G401 (cell line): ENCODE measurements at regions not wholly inside any gene's neighbourhood (a gene's known extent, or its start where the extent isn't known, plus 50 kb on each side); places are given as distances from the start of the nearest gene placed in this dataset.

Experiments
- DNase-seq: peaks from one replicate; pipeline ENCODE4 v3.0.0-alpha.2; 2015; ENCODE audit warnings: low spot score
- in situ Hi-C: cut with HindIII; loops from 2 replicates; pipeline ENCODE4 v1.10.0; 2016; ENCODE audit warnings: low sequenced_read_pairs, mixed read lengths

- no peak for DNase-seq
- in situ Hi-C loops = no loop called here
These were observed 973.3 kb downstream of the BCL11B start for GRCh38 chr14:98298481-98299244.

GRCh38 chr14:98301681-98302080 is 970.3 kb downstream of the BCL11B start:
- in situ Hi-C loops = no loop called here
- DNase-seq = no peak

GRCh38 chr14:98304574-98304973 is 967.4 kb downstream of the BCL11B start:
- in situ Hi-C loops = no loop called here
- DNase-seq = no peak

- DNase-seq = no peak
- in situ Hi-C loops = no loop called here
These were observed 962.4 kb downstream of the BCL11B start for GRCh38 chr14:98309591-98309990.

GRCh38 chr14:98312006-98312405 is 960.0 kb downstream of the BCL11B start:
- DNase-seq = no peak
- in situ Hi-C loops = no loop called here

- no peak for DNase-seq
- in situ Hi-C loops = no loop called here
These were observed 950.2 kb downstream of the BCL11B start for GRCh38 chr14:98321841-98322240.

GRCh38 chr14:98323836-98324235 is 948.2 kb downstream of the BCL11B start:
- in situ Hi-C loops = no loop called here
- no peak for DNase-seq

- in situ Hi-C loops = no loop called here
- no peak for DNase-seq
These were observed 946.2 kb downstream of the BCL11B start for GRCh38 chr14:98325761-98326160.

GRCh38 chr14:98328496-98328895 is 943.5 kb downstream of the BCL11B start:
- DNase-seq = no peak
- in situ Hi-C loops = no loop called here

GRCh38 chr14:98334186-98334585 is 937.8 kb downstream of the BCL11B start:
- DNase-seq = no peak
- in situ Hi-C loops = no loop called here

- in situ Hi-C loops = no loop called here
These were observed 930.8 kb downstream of the BCL11B start for GRCh38 chr14:98341211-98341610.

GRCh38 chr14:98345161-98345560 is 926.8 kb downstream of the BCL11B start:
- in situ Hi-C loops = no loop called here
- DNase-seq = no peak

More at GRCh38 chr14:98341211-98341610, 930.8 kb downstream of the BCL11B start:
- no peak for DNase-seq

GRCh38 chr14:98347686-98348085 is 924.3 kb downstream of the BCL11B start:
- in situ Hi-C loops = no loop called here

GRCh38 chr14:98348505-98348904 is 923.5 kb downstream of the BCL11B start:
- no peak for DNase-seq
- in situ Hi-C loops = no loop called here

More at GRCh38 chr14:98347686-98348085, 924.3 kb downstream of the BCL11B start:
- DNase-seq = no peak

- in situ Hi-C loops = no loop called here
- no peak for DNase-seq
These were observed 921.8 kb downstream of the BCL11B start for GRCh38 chr14:98350213-98350612.

GRCh38 chr14:98364961-98365360 is 907.0 kb downstream of the BCL11B start:
- in situ Hi-C loops = no loop called here
- DNase-seq = no peak

- in situ Hi-C loops = no loop called here
- DNase-seq = no peak
These were observed 905.6 kb downstream of the BCL11B start for GRCh38 chr14:98366429-98366828.

GRCh38 chr14:98368221-98368620 is 903.8 kb downstream of the BCL11B start:
- in situ Hi-C loops = no loop called here
- DNase-seq = no peak

- DNase-seq = no peak
- in situ Hi-C loops = no loop called here
These were observed 903.1 kb downstream of the BCL11B start for GRCh38 chr14:98368916-98369315.

- DNase-seq = no peak
- in situ Hi-C loops = no loop called here
These were observed 902.7 kb downstream of the BCL11B start for GRCh38 chr14:98369344-98369743.

GRCh38 chr14:98370352-98370751 is 901.6 kb downstream of the BCL11B start:
- DNase-seq = no peak
- in situ Hi-C loops = no loop called here
